ENCODE measurements at regions not wholly inside any gene's neighbourhood (a gene's known extent, or its start where the extent isn't known, plus 50 kb on each side); places are given as distances from the start of the nearest gene placed in this dataset.

DNA sequence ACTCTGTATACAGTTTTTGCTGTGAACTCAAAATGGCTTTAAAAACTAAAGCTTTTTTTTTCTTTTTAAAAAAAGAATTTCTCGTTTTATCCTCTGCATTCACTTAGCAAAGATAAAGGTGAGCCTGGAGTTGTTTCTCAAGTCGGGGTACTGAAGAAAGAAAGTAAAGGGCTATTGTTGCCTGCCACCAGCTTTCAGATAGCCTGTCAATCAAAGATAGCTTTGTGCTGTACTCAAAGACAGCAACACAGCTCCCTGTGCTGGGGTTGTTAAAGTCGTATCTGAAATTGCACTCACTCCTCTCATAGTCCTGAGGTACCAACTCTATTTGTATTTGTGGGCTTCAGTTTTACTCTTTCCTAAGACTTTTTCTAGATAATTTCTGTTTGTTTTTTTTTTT lies 710.1 kb upstream of the ID4 start:
- H3K4me2 ChIP-seq (ENCODE audit: low read length), result no peak overlapping the region
- no peak overlapping the region for H2AFZ ChIP-seq (ENCODE audit: low read depth, low read length)
- H3F3A ChIP-seq (ENCODE audit: insufficient read depth, low read length, poor library complexity, severe bottlenecking), result no peaks in the 10 kb centered on the region
- H3K9ac ChIP-seq (ENCODE audit: low read length), result no peak overlapping the region
- H3K79me2 ChIP-seq (replicated peaks; ENCODE audit: insufficient read depth, low read length), result no peaks in the 10 kb centered on the region
- H3K27me3 ChIP-seq (ENCODE audit: insufficient read depth, low read depth, low read length), result no peaks in the 10 kb centered on the region
- H3K9me2 ChIP-seq (ENCODE audit: insufficient read depth, low read length), result no peaks in the 10 kb centered on the region
- no peak overlapping the region for H3K27ac ChIP-seq (ENCODE audit: low read length)
- no peak for TF ChIP-seq MXI1 (conservative IDR thresholded peaks at IDR 0.05; ENCODE audit: poor library complexity, severe bottlenecking)
- no peak for TF ChIP-seq RAD21 (conservative IDR thresholded peaks at IDR 0.05)
- no peak for TF ChIP-seq EZH2 (IDR thresholded peaks at IDR 0.05; ENCODE audit: borderline replicate concordance, insufficient read depth, low read length, poor library complexity, severe bottlenecking)
- no peak for TF ChIP-seq TAF1 (IDR thresholded peaks at IDR 0.05; ENCODE audit: low read depth)
- TF ChIP-seq POLR2AphosphoS5 (IDR thresholded peaks at IDR 0.05), result no peak
- TF ChIP-seq REST (IDR thresholded peaks at IDR 0.05; ENCODE audit: borderline replicate concordance), result no peak
- TF ChIP-seq, protein P1, sequence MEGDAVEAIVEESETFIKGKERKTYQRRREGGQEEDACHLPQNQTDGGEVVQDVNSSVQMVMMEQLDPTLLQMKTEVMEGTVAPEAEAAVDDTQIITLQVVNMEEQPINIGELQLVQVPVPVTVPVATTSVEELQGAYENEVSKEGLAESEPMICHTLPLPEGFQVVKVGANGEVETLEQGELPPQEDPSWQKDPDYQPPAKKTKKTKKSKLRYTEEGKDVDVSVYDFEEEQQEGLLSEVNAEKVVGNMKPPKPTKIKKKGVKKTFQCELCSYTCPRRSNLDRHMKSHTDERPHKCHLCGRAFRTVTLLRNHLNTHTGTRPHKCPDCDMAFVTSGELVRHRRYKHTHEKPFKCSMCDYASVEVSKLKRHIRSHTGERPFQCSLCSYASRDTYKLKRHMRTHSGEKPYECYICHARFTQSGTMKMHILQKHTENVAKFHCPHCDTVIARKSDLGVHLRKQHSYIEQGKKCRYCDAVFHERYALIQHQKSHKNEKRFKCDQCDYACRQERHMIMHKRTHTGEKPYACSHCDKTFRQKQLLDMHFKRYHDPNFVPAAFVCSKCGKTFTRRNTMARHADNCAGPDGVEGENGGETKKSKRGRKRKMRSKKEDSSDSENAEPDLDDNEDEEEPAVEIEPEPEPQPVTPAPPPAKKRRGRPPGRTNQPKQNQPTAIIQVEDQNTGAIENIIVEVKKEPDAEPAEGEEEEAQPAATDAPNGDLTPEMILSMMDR (IDR thresholded peaks at IDR 0.05; ENCODE audit: poor library complexity, severe bottlenecking), result no peak
- no peak for TF ChIP-seq SMC3 (conservative IDR thresholded peaks at IDR 0.05; ENCODE audit: poor library complexity)
- H3K9me3 ChIP-seq (ENCODE audit: low read length), result no peaks in the 10 kb centered on the region
- H3K4me3 ChIP-seq (ENCODE audit: low read length), result no peak overlapping the region
- H4K20me1 ChIP-seq (ENCODE audit: insufficient read depth), result no peaks in the 10 kb centered on the region
- H3K36me3 ChIP-seq (ENCODE audit: insufficient read depth, low read length), result no peaks in the 10 kb centered on the region

DNA sequence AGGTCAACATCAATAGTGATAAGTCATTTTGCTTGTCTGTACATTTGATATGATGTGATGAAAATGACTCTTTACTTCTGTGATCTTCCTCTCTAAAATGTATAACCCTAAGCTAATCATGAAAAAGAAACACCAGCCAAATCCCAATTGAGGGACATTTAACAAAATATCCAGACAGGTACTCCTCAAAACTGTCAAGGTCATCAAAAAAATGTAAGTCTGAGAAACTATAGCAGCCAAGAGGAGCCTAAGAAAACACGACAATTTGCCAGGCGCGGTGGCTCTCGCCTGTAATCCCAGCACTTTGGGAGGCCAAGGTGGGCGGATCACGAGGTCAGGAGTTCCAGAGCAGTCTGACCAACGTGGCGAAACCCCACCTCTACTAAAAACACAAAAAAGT lies 708.5 kb upstream of the ID4 start:
- H3K79me2 ChIP-seq (replicated peaks; ENCODE audit: insufficient read depth, low read length), result no peaks in the 10 kb centered on the region
- H3K36me3 ChIP-seq (ENCODE audit: insufficient read depth, low read length), result no peaks in the 10 kb centered on the region
- no peak overlapping the region for H2AFZ ChIP-seq (ENCODE audit: low read depth, low read length)
- H3K27ac ChIP-seq (ENCODE audit: low read length), result no peak overlapping the region
- no peaks in the 10 kb centered on the region for H3F3A ChIP-seq (ENCODE audit: insufficient read depth, low read length, poor library complexity, severe bottlenecking)
- H3K9me2 ChIP-seq (ENCODE audit: insufficient read depth, low read length), result no peaks in the 10 kb centered on the region
- H3K4me3 ChIP-seq (ENCODE audit: low read length), result no peak overlapping the region
- H3K9ac ChIP-seq (ENCODE audit: low read length), result no peak overlapping the region
- no peaks in the 10 kb centered on the region for H3K27me3 ChIP-seq (ENCODE audit: insufficient read depth, low read depth, low read length)
- no peaks in the 10 kb centered on the region for H4K20me1 ChIP-seq (ENCODE audit: insufficient read depth)
- TF ChIP-seq EP300 (conservative IDR thresholded peaks at IDR 0.05; ENCODE audit: poor library complexity, severe bottlenecking), result no peak
- H3K4me2 ChIP-seq (ENCODE audit: low read length), result no peak overlapping the region
- no peaks in the 10 kb centered on the region for H3K9me3 ChIP-seq (ENCODE audit: low read length)

- Histone ChIP-seq H3K4me2 (ENCODE audit: low read length) (no peak overlapping the region), H4K20me1 (ENCODE audit: insufficient read depth) (no peaks in the 10 kb centered on the region), H3K9me3 (ENCODE audit: low read length) (no peaks in the 10 kb centered on the region), H3K27ac (ENCODE audit: low read length) (no peak overlapping the region), H2AFZ (ENCODE audit: low read depth, low read length) (no peak overlapping the region), H3K27me3 (ENCODE audit: insufficient read depth, low read depth, low read length) (no peaks in the 10 kb centered on the region), H3K79me2 (replicated peaks; ENCODE audit: insufficient read depth, low read length) (no peaks in the 10 kb centered on the region), H3K9ac (ENCODE audit: low read length) (no peak overlapping the region), H3K9me2 (ENCODE audit: insufficient read depth, low read length) (no peaks in the 10 kb centered on the region), H3F3A (ENCODE audit: insufficient read depth, low read length, poor library complexity, severe bottlenecking) (no peaks in the 10 kb centered on the region), H3K36me3 (ENCODE audit: insufficient read depth, low read length) (no peaks in the 10 kb centered on the region), H3K4me3 (ENCODE audit: low read length) (no peak overlapping the region)
- TF ChIP-seq MXI1 (conservative IDR thresholded peaks at IDR 0.05; ENCODE audit: poor library complexity, severe bottlenecking) (no peak), REST (IDR thresholded peaks at IDR 0.05; ENCODE audit: borderline replicate concordance) (no peak), TAF1 (IDR thresholded peaks at IDR 0.05; ENCODE audit: low read depth) (no peak)
These were observed 701.5 kb upstream of the ID4 start for GRCh38 chr6:19135706-19136105.
